ENCODE measurements at regions not wholly inside any gene's neighbourhood (a gene's known extent, or its start where the extent isn't known, plus 50 kb on each side); places are given as distances from the start of the nearest gene placed in this dataset.

DNA sequence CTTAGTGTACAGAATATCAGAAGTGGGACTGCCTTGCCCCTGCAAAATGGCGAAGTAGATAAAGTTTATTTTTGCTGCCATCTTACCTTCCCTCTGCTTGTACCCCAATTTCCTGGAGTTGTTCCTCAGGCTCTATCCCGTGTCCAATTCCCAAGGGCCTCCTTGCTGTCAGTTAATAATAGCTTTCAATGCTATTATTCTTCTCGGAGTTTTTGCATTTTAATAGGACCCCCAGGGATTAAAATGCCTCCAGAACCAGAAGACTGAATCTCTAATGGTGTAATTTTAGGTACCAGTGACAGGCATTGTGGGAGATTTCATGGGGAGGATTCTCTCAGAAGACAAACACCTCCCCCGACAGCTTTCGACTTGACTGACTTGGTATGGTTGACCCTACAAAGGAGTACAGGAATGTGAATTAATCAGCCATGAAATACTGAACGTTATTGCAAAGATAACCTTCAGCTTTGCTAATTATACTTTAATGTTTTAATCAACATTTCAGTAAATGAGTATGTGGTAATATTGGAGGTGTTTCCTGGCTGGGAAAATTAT, 75.2 kb downstream of the ZNF22 start:
- H3K27ac ChIP-seq: no peak overlapping the region
- H3K9me3 ChIP-seq: no peaks in the 10 kb centered on the region
- WGBS, 2 donors: 32 to 42% methylated on average over 6 of the region's 6 CpGs
- H3K27me3 ChIP-seq: no peaks in the 10 kb centered on the region
- no peak for DNase-seq
- H3K4me1 ChIP-seq: no peaks in the 10 kb centered on the region
- no peaks in the 10 kb centered on the region for H3K36me3 ChIP-seq (ENCODE audit: low read depth, missing control alignments)
- TF ChIP-seq, protein P1, sequence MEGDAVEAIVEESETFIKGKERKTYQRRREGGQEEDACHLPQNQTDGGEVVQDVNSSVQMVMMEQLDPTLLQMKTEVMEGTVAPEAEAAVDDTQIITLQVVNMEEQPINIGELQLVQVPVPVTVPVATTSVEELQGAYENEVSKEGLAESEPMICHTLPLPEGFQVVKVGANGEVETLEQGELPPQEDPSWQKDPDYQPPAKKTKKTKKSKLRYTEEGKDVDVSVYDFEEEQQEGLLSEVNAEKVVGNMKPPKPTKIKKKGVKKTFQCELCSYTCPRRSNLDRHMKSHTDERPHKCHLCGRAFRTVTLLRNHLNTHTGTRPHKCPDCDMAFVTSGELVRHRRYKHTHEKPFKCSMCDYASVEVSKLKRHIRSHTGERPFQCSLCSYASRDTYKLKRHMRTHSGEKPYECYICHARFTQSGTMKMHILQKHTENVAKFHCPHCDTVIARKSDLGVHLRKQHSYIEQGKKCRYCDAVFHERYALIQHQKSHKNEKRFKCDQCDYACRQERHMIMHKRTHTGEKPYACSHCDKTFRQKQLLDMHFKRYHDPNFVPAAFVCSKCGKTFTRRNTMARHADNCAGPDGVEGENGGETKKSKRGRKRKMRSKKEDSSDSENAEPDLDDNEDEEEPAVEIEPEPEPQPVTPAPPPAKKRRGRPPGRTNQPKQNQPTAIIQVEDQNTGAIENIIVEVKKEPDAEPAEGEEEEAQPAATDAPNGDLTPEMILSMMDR (IDR thresholded peaks at IDR 0.05): no peak
- no peak for TF ChIP-seq POLR2A (IDR thresholded peaks at IDR 0.05)
- no peak overlapping the region for H3K4me3 ChIP-seq
- intact Hi-C loops (cut with DNase I; ENCODE audit: low total_unique reads): no loop called here

DNA sequence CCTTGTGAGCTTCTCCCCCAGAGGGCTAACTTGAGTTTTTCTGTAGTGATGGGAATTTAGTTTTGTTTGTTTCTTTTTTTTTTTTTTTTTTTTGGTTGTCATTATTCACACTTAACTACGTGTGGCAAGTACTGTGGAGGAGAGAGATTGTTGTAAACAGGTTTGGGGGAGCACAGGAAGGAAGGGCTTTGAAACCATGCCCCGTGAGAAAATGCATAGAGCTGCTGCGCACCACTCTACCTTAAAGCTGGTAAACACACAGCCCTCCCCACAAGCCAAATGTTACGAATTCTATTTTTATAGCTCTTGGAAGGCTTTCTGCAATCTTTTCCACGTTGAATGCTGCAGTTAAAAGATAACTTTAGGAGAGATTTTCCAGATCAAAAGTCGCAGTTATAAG, 76.2 kb downstream of the ZNF22 start:
- H3K4me3 ChIP-seq: no peak overlapping the region
- no peaks in the 10 kb centered on the region for H3K27me3 ChIP-seq
- 35 to 39% methylated on average over 6 of the region's 6 CpGs for WGBS, 2 donors
- intact Hi-C loops (cut with DNase I; ENCODE audit: low total_unique reads): no loop called here
- no peaks in the 10 kb centered on the region for H3K9me3 ChIP-seq
- no peak for DNase-seq
- H3K4me1 ChIP-seq: no peaks in the 10 kb centered on the region
- no peaks in the 10 kb centered on the region for H3K36me3 ChIP-seq (ENCODE audit: low read depth, missing control alignments)
- H3K27ac ChIP-seq: no peak overlapping the region
- TF ChIP-seq, protein P1 (IDR thresholded peaks at IDR 0.05): no peak
- TF ChIP-seq POLR2A (IDR thresholded peaks at IDR 0.05): no peak

DNA sequence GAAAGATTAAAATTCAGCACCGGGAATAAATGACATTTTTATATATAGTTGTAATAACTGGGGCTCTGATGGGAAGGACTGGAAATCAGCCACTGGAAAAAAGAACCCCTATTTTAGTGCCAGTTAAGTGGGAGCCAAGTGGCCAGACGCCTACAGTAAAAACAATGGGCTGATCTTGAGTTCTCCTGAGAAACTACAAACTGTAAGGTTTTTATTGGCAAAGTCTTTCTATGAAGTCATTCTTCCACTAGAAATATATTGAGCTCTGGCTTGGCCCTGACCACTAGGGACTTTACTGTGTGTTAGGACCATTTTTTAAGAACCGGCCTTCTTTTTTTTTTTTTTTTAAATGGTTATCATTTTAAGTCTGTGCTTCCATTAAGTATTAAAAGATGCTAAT, 79.6 kb downstream of the ZNF22 start:
- DNase-seq: no peak
- WGBS, 2 donors: 74 to 77% methylated on average over 3 of the region's 3 CpGs

DNA sequence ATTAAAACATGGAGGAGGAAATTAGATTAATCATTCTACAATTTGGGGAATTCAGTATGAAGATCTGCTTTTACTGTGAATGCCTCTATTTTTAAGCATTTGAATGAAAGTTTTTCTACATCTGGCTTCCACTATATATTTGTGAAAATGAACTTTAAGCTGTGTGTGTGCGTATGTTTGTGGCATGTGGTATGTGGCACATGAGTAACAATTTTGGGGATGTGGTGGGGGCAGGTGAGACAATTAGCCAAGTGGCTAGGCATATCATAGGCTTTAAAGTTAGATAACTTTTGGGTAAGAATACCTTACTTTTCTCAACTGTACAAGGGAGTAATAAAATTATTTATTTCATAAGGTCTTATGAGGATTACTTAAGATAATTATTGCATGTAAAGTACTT, 81.5 kb downstream of the ZNF22 start:
- H3K36me3 ChIP-seq (ENCODE audit: low read depth, missing control alignments): no peaks in the 10 kb centered on the region
- H3K9me3 ChIP-seq: no peaks in the 10 kb centered on the region
- H3K4me3 ChIP-seq: no peak overlapping the region
- H3K27ac ChIP-seq: no peak overlapping the region
- DNase-seq: no peak
- no peaks in the 10 kb centered on the region for H3K27me3 ChIP-seq
- WGBS, 2 donors: 93 to 94% methylated on average over 1 of the region's 1 CpG
- H3K4me1 ChIP-seq: no peaks in the 10 kb centered on the region
- TF ChIP-seq, protein P1 (IDR thresholded peaks at IDR 0.05): no peak
- TF ChIP-seq POLR2A (IDR thresholded peaks at IDR 0.05): no peak
- intact Hi-C loops (cut with DNase I; ENCODE audit: low total_unique reads): no loop called here

More for the DNA sequence above, 79.6 kb downstream of the ZNF22 start:
- intact Hi-C loops (cut with DNase I; ENCODE audit: low total_unique reads): no loop called here
- H3K4me3 ChIP-seq: no peak overlapping the region
- H3K36me3 ChIP-seq (ENCODE audit: low read depth, missing control alignments): no peaks in the 10 kb centered on the region
- H3K4me1 ChIP-seq: no peaks in the 10 kb centered on the region
- H3K27ac ChIP-seq: no peak overlapping the region
- no peaks in the 10 kb centered on the region for H3K27me3 ChIP-seq
- no peak for TF ChIP-seq POLR2A (IDR thresholded peaks at IDR 0.05)
- TF ChIP-seq, protein P1 (IDR thresholded peaks at IDR 0.05): no peak
- no peaks in the 10 kb centered on the region for H3K9me3 ChIP-seq

DNA sequence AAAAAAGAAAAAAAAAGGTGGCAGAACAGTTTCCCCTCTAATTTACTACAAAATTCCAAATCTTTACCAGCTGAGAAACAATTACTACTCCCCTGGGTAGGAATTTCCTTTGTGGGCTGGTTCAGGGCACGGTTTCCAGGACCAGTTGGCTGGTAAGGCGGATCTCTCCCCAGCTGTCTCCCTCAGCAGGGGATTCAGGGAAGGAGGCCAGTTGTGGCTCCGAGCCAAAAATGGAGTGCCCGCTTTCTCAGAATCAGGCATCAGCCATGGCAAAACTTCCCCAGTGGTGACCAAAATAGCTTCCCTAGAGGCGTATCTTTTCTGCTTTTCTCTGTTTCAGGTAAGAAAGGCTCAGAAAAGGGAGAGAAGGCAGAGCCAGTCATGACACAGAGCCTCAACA, 91.2 kb downstream of the ZNF22 start:
- WGBS, 2 donors: 86 to 94% methylated on average over 5 of the region's 5 CpGs
- Histone ChIP-seq H3K4me3 (no peak overlapping the region), H3K36me3 (ENCODE audit: low read depth, missing control alignments) (no peaks in the 10 kb centered on the region), H3K4me1 (no peaks in the 10 kb centered on the region), H3K9me3 (no peaks in the 10 kb centered on the region), H3K27ac (no peak overlapping the region), H3K27me3 (no peaks in the 10 kb centered on the region)
- TF ChIP-seq, protein P1 (IDR thresholded peaks at IDR 0.05): no peak
- no peak for TF ChIP-seq POLR2A (IDR thresholded peaks at IDR 0.05)
- intact Hi-C loops (cut with DNase I; ENCODE audit: low total_unique reads): no loop called here
- DNase-seq: no peak

Measured in testis (tissue), 2 donors.